NB4 (cell line): ENCODE measurements at regions not wholly inside any gene's neighbourhood (a gene's known extent, or its start where the extent isn't known, plus 50 kb on each side); places are given as distances from the start of the nearest gene placed in this dataset.

Source experiments
- CTCF ChIP-seq: IDR thresholded peaks from one replicate; pipeline ENCODE4 v1.5.1; 2012; ENCODE audit warnings: low read depth, low read length
- MYC ChIP-seq: IDR thresholded peaks from 2 replicates; pipeline ENCODE4 v1.6.1; 2011; ENCODE audit warnings: low read depth, low read length
- POLR2A ChIP-seq: IDR thresholded peaks from 2 replicates; pipeline ENCODE4 v1.6.1; 2011; ENCODE audit warnings: mild to moderate bottlenecking; ENCODE audit not compliant: insufficient read length; ENCODE audit errors: extremely low read depth
- TF ChIP-seq, protein P1 (sequence below): IDR thresholded peaks from 2 replicates; pipeline ENCODE4 v1.6.1; 2011; ENCODE audit warnings: low read depth, low read length

DNA sequence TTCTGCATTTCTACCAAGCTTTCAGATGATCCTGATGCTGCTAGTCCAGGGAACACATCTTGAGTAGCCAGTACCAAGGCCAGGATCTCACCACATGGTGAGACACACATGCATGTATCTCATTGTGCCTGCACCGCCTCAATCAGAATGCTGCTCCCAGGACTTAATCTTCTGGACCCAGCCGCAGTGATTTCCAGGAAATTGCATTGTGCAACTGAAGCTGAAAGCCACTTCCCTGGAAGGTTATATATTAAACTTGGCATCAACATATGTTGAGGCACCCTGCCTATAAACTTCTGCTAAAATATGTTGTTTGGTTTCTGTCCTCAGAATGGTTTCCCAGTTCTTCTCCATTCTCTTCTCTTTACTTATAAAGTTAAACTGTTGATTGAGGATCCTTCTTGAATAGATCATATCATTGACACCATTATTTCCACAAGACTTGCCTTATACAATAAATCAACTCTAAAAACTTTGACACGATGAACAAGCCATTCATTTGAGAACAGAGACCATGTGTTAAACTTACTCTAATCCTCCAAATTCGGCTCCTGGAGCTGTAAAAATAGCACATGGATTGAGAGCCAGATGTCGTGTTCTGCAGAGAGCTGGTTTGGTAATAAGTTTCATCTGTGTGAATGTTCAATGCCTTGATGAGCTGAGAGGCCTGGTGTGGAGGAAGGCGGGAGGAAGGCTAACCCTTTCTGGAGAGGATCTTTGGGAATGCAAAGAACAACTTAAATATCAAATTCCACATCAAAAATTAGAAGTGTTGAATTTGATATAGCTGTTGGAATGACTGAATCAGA is 65.0 kb upstream of the PCSK2 start:
- TF ChIP-seq CTCF: no peak
- TF ChIP-seq POLR2A: no peak
- TF ChIP-seq, protein P1, sequence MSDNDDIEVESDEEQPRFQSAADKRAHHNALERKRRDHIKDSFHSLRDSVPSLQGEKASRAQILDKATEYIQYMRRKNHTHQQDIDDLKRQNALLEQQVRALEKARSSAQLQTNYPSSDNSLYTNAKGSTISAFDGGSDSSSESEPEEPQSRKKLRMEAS: no peak
- no peak for TF ChIP-seq MYC
